GM10266 (cell line): ENCODE measurements at regions not wholly inside any gene's neighbourhood (a gene's known extent, or its start where the extent isn't known, plus 50 kb on each side); places are given as distances from the start of the nearest gene placed in this dataset.

Experiments
- DNase-seq: peaks from one replicate; pipeline ENCODE4 v3.0.0; 2012; ENCODE audit errors: extremely low spot score
- TF ChIP-seq, protein P1 (sequence below): IDR thresholded peaks from 2 replicates; pipeline ENCODE4 v1.5.1; 2012; ENCODE audit warnings: mild to moderate bottlenecking, low read depth; ENCODE audit not compliant: control insufficient read depth, insufficient read depth; ENCODE audit errors: missing control alignments

DNA sequence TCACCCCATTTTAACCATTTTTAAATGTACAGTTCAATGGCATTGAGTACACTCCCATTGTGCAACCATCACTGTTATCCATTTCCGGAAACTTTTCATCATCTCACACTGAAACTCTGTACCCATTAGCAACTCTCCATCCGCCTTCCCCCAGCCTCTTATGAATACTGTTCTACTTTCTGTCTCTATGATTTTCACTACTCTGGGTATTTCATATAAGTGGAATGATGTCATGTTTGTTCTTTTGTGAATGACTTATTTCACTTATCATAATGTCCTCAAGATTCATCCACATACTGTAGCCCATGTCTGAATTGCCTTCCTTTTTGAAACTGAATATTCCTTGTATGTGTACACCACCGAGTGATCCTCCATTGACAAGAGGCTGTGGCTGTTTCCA, 92.9 kb upstream of the TOX2 start:
- DNase-seq, result no peak
- TF ChIP-seq, protein P1, sequence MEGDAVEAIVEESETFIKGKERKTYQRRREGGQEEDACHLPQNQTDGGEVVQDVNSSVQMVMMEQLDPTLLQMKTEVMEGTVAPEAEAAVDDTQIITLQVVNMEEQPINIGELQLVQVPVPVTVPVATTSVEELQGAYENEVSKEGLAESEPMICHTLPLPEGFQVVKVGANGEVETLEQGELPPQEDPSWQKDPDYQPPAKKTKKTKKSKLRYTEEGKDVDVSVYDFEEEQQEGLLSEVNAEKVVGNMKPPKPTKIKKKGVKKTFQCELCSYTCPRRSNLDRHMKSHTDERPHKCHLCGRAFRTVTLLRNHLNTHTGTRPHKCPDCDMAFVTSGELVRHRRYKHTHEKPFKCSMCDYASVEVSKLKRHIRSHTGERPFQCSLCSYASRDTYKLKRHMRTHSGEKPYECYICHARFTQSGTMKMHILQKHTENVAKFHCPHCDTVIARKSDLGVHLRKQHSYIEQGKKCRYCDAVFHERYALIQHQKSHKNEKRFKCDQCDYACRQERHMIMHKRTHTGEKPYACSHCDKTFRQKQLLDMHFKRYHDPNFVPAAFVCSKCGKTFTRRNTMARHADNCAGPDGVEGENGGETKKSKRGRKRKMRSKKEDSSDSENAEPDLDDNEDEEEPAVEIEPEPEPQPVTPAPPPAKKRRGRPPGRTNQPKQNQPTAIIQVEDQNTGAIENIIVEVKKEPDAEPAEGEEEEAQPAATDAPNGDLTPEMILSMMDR, result no peak

DNA sequence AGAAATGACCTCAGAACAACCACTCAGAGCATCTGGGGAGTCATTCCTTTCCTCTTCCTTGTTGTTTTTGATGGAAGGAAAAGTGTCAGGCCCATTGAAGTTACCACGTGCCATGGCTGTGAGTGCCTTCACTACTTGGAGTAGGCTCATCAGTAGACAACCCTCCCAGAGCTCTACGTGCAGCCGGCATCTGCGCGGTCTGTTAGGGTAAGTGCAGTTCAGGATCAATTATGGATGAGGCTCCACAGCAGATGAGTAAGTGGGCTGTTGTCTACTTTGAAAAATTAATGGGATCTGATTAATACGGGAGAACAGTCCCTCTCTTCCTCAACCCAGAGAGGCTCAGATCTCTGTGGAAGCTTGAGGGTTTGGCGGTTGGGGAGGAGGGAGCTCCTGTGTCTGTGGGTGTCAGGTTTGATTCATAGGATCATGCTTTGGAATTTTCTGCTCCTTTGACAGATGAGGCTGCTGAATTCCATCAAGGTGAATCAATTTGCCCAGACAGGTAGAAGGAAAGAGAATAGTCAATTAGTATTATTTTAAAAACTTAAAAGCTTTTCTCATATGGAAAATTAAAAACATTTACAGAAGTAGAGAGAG, 93.8 kb upstream of the TOX2 start:
- no peak for DNase-seq
- TF ChIP-seq, protein P1, result no peak

DNA sequence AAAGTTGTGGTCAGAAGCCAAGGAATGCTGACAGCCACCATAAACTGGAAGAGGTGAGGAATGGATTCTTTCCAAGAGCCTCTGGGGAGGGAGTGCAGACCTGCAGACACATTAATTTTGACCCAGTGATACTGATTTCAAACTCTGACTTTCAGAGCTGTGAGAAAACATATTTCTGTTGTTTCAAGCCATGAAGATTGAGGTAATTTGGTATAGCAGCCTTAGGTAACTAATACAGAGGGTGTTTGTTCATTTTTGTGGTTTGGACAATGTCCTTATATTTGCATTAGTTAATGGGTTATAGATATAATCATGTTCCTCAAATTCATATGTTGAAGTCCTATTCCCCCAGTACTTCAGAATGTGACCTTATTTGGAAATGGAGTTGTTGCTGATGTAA, 85.4 kb upstream of the GTSF1L start:
- no peak for DNase-seq
- TF ChIP-seq, protein P1, result no peak

DNA sequence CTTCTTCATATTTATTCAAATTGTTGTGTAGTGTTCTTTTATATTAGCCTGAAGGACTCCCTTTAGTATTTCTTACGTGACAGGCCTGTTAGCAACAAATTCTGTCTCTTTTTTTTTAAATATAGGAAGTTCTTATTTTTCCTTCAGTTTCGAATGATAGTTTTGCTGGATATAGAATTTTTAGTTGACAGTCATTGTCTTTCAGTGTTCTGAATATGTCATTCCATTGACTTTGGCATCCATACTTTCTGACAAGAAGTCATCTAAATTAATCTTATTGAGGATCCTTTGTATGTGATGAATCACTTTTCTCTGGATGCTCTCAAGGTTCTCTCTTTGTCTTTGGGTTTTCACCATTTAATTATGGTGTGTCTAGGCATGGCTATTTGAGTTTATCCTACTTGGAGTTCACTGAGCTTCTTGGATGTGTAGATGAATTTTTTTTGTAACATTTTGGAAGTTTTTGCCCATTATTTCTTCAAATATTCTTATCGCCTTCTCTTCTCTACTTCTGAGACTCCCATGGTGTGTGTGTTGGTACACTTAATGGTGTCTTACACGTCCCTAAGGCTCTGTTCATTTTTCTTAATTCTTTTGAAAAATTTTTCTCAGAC, 82.5 kb upstream of the GTSF1L start:
- DNase-seq, result no peak

DNA sequence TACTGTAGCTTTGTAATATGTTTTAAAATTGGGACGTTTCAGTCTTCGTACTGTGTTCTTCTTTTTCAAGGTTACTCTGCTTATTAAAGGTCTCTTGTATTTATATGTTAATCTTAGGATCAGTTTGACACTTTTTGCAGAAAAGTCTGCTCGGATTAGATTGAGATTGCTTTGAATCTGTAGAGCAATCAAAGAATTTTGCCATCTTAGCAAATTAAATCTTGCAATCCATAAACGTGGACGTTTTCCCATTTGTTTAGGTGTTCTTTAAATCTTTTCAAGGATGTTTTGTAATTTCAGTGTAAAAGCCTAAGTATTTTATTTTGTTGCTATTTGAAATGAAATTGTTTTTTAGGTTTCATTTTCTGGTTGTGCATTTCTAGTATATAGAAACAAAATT, 78.0 kb upstream of the GTSF1L start:
- DNase-seq, result no peak
- TF ChIP-seq, protein P1, result no peak

More for the DNA sequence above, 82.5 kb upstream of the GTSF1L start:
- TF ChIP-seq, protein P1, result no peak

DNA sequence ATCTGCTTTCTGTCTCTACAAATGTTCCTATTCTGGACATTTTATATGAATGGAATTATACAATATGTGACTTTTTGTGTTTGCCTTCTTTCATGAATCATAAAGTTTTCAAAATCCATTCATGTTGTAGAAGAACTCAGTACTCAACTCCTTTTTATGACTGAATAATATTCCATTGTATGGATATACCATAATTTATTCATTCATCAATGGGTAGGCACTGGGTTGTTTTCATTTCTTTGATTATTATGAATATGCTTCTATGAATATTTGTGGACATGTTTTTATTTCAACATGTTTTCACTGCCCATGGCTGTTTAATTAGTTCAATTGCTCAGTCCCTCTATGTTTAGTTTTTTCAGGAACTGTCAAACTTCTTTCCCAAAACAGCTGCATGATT, 76.5 kb upstream of the GTSF1L start:
- no peak for DNase-seq

DNA sequence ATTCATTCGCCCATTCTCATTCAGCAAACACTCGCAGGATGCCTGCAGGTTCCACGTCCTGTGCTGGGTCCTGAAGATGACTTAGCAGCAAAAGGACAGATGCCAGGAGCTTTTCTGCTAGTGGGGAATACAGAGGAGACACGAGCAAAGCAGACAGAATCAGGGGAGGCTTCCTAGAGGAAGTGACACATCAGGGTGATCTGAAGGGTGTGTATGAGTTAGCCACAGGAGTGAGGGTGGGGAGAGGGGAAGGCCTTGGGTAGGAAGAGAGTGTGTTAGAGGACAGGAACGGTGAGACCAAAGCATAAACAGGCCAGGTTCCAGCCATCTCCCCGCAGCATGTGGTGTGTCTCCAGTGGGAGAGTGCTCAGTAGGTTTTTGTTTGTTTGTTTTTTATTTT, 73.4 kb upstream of the GTSF1L start:
- TF ChIP-seq, protein P1, result no peak
- no peak for DNase-seq

More for the DNA sequence above, 76.5 kb upstream of the GTSF1L start:
- TF ChIP-seq, protein P1, result no peak
